ENCODE measurements at regions not wholly inside any gene's neighbourhood (a gene's known extent, or its start where the extent isn't known, plus 50 kb on each side); places are given as distances from the start of the nearest gene placed in this dataset.

GRCh38 chr9:87379300-87379699, 118.4 kb upstream of the DAPK1 start:
- BruUV-seq (replicated peaks) = no TSS peak
- CTCF ChIA-PET = no interaction called here
- Histone ChIP-seq H4K20me1 (ENCODE audit: insufficient read depth) (no peaks in the 10 kb centered on the region), H2AFZ (no peak overlapping the region), H3K4me2 (no peak overlapping the region), H3K79me2 (ENCODE audit: low read depth) (no peaks in the 10 kb centered on the region), H3K27me3 (ENCODE audit: insufficient read depth, low read depth) (no peaks in the 10 kb centered on the region), H3F3A (ENCODE audit: insufficient read depth, low read depth) (peaks cover 22% of the 10 kb centered on the region; the same call in 1 of the 2 replicates), H3K4me1 (replicated peaks; ENCODE audit: insufficient read depth) (peaks cover 49% of the 10 kb centered on the region), H3K9me3 (ENCODE audit: insufficient read depth, low read depth) (no peaks in the 10 kb centered on the region; the same call in 1 of the 2 replicates), H3K27ac (no peak overlapping the region), H3K9me2 (ENCODE audit: insufficient read depth) (no peaks in the 10 kb centered on the region), H3K36me3 (ENCODE audit: low read depth) (no peaks in the 10 kb centered on the region), H3K4me3 (no peak overlapping the region)
- POLR2A ChIA-PET (ENCODE audit: unreplicated experiment) = no interaction called here
- intact Hi-C loops (cut with micrococcal nuclease; ENCODE audit: unreplicated experiment) = no loop called here
- TF ChIP-seq EZH2 (IDR thresholded peaks at IDR 0.05; ENCODE audit: low read depth) (no peak), CTCF (conservative IDR thresholded peaks at IDR 0.05) (no peak)
- no peak for DNase-seq

- CTCF ChIA-PET = no interaction called here
Observed at GRCh38 chr9:87381050-87381711, 116.5 kb upstream of the DAPK1 start.

GRCh38 chr9:87381746-87382145, 115.9 kb upstream of the DAPK1 start:
- Histone ChIP-seq H3K27me3 (ENCODE audit: insufficient read depth, low read depth) (no peaks in the 10 kb centered on the region), H3K9me2 (ENCODE audit: insufficient read depth) (no peaks in the 10 kb centered on the region), H3K9me3 (ENCODE audit: insufficient read depth, low read depth) (no peaks in the 10 kb centered on the region; the same call in 1 of the 2 replicates), H3K4me2 (0 out of 2 replicates have a peak overlapping the region, but pooled peaks have one; percentile 9), H3K36me3 (ENCODE audit: low read depth) (no peaks in the 10 kb centered on the region), H3F3A (ENCODE audit: insufficient read depth, low read depth) (peaks cover 20% of the 10 kb centered on the region; the same call in 1 of the 2 replicates), H4K20me1 (ENCODE audit: insufficient read depth) (no peaks in the 10 kb centered on the region), H3K79me2 (ENCODE audit: low read depth) (no peaks in the 10 kb centered on the region), H3K4me3 (no peak overlapping the region), H2AFZ (no peak overlapping the region), H3K4me1 (replicated peaks; ENCODE audit: insufficient read depth) (peaks cover 37% of the 10 kb centered on the region), H3K27ac (no peak overlapping the region)
- TF ChIP-seq EZH2 (IDR thresholded peaks at IDR 0.05; ENCODE audit: low read depth) (no peak), CTCF (conservative IDR thresholded peaks at IDR 0.05) (no peak)
- CTCF ChIA-PET = interaction anchor here (1.0 kb wide), 1 partner anchor 118 kb away, joined by 3 read pairs; no protein-coding TSS in a partner anchor
- intact Hi-C loops (cut with micrococcal nuclease; ENCODE audit: unreplicated experiment) = no loop called here
- BruUV-seq (replicated peaks) = no TSS peak
- POLR2A ChIA-PET (ENCODE audit: unreplicated experiment) = no interaction called here
- DNase-seq = no peak

More at GRCh38 chr9:87381050-87381711, 116.5 kb upstream of the DAPK1 start:
- Histone ChIP-seq H4K20me1 (ENCODE audit: insufficient read depth) (no peaks in the 10 kb centered on the region), H2AFZ (no peak overlapping the region), H3K9me3 (ENCODE audit: insufficient read depth, low read depth) (no peaks in the 10 kb centered on the region; the same call in 1 of the 2 replicates), H3K36me3 (ENCODE audit: low read depth) (no peaks in the 10 kb centered on the region), H3K79me2 (ENCODE audit: low read depth) (no peaks in the 10 kb centered on the region), H3F3A (ENCODE audit: insufficient read depth, low read depth) (peaks cover 16% of the 10 kb centered on the region; the same call in 1 of the 2 replicates), H3K27ac (no peak overlapping the region), H3K4me3 (no peak overlapping the region), H3K27me3 (ENCODE audit: insufficient read depth, low read depth) (no peaks in the 10 kb centered on the region), H3K4me2 (0 out of 2 replicates have a peak overlapping the region, but pooled peaks have one; percentile 9), H3K9me2 (ENCODE audit: insufficient read depth) (no peaks in the 10 kb centered on the region), H3K4me1 (replicated peaks; ENCODE audit: insufficient read depth) (peaks cover 36% of the 10 kb centered on the region)
- intact Hi-C loops (cut with micrococcal nuclease; ENCODE audit: unreplicated experiment) = no loop called here
- no peak for TF ChIP-seq CTCF (conservative IDR thresholded peaks at IDR 0.05)
- no peak for TF ChIP-seq EZH2 (IDR thresholded peaks at IDR 0.05; ENCODE audit: low read depth)
- POLR2A ChIA-PET (ENCODE audit: unreplicated experiment) = no interaction called here
- no TSS peak for BruUV-seq (replicated peaks)
- DNase-seq = peak in 1 of 2 experiments; percentile 51
